Pons (tissue), 1 donor: ENCODE measurements at regions not wholly inside any gene's neighbourhood (a gene's known extent, or its start where the extent isn't known, plus 50 kb on each side); places are given as distances from the start of the nearest gene placed in this dataset.

ENCODE experiments used
- DNase-seq: peaks from one replicate; pipeline ENCODE4 v3.0.0-alpha.2; 2016; ENCODE audit warnings: low spot score

DNA sequence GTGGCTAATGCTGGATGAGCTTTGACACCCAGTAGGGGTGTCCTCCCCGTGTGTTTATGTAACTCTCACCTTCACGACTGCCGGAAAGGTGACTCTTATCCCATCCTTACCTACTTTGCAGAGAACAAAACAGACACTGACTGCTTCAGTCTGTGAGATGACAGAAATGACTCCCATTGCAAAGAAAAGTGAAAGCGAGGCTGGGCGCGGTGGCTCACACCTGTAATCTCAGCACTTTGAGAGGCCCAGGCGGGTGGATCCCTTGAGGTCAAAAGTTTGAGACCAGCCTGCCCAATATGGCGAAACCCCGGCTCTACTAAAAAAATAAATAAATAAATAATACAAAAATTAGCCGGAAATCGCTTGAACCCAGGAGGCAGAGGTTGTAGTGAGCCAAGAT, 106.4 kb upstream of the ANO1 start:
- no peak for DNase-seq

DNA sequence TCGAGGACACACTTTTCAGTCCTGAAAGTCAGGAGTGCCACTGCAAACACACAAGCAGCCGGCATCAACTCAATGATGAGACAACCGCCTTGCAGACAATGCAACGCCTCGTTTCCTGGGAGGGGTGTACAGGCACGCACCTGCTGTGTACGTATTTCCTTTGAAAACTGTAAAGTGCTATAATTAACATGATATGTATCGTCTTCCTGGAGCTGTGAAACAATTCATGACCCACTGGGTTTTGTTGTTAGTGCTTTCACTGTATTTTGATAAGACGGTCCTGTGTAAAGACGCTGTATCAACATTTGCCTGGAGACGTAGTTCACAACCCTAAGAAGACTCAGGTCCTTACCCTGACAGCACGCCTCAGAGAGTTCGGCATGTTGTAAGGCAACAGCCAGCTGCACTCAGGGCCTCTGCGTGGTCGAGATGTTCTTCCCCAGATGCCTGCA, 105.7 kb upstream of the ANO1 start:
- DNase-seq, result no peak

DNA sequence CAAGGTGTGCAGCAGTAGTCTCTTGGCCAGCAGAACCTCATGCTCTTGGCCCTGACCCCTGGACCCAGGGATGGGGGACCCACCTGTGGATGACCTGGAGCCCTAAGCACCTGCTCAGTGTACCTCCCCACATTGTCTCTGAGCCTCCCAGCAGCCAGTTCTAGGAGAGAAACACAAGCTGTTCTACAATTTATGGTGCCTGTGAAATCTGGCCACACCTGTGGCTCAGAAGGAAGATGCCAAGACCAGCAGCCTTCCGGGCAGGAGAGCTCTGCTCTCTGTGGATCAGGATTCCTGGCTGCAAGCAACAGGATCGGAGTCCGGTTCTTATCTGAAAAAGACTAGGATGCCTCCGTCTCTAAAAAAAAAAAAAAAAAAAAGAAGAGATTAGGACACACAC, 103.6 kb upstream of the ANO1 start:
- no peak for DNase-seq

DNA sequence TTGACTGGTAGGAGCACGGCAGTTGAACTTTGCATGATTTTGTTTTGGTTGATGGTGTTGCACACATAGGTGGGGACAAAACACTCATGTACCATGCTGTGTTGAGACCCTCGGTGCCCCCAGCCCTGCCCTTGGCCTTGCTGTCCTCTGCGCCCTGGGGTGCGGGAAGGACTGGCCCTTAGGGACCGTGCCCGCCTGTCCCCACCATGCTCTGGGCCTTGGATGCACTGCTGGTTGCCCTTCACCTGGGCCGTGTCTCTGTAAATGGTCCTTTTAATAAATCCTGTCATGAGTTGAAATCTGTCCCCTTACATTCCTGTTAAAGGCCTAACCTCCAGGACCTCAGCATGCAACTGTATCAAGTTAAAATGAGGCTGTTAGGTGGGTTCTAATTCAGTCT, 102.3 kb upstream of the ANO1 start:
- no peak for DNase-seq

GRCh38 chr11:69976794-69977193, 101.3 kb upstream of the ANO1 start:
- DNase-seq, result no peak

DNA sequence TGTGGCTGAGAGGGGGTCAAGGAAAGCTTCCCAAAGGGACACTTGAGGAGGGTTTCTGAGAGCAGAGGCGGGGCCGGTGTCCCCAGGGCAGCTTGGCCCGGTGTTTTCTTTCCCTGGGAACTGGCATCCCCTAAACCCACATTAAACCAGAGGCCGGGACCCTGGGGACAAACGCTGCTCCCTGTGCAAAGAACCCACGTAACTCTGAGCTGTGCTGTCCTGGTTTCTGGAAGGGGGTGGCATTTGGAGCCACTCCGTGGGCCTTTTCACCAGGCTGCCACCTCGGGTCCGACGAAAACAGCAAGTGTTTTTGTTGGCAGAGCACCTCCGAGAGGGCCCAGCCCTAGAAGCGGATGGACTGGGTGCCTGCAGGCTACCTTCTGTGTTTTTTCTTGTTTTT, 100.2 kb upstream of the ANO1 start:
- no peak for DNase-seq

- DNase-seq, result no peak
These were observed 99.1 kb upstream of the ANO1 start for GRCh38 chr11:69978841-69979614.

DNA sequence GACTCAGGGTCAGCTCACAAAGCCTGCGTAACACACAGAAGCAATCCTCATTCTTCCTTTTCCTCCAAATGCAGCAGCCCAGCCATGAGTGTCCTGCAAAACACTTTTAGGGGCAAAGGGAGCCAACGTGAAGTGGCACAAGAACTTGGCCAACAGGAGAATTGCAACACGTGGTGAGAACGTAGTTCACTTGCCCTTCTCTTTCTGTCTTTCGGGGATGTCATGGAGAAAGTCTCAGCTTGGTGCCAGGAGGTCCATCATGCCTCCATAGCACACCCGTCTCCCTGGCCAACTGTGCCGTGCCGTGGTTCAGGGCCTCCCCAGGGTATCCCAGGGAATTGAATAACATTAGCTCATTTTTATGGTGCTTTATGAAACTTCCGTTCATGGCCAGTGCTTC, 98.5 kb upstream of the ANO1 start:
- no peak for DNase-seq

- no peak for DNase-seq
These were observed 96.9 kb upstream of the ANO1 start for GRCh38 chr11:69981119-69981784.

GRCh38 chr11:69982690-69983570, 95.2 kb upstream of the ANO1 start:
- DNase-seq, result no peak

DNA sequence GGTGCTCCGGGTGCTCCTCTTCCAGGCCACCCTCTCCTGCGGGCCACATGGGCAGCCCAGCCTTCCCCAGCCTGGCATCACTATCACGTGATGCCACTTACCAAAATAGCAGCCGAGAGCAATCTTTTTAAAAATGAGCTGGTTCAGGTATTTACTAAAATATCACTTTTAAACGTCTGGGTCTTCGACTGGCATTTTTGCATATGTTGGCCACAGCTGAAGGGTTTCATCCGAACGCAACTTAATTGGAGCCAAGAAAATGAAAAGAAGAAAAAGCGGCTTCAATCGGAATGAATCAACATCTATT, 94.6 kb upstream of the ANO1 start:
- DNase-seq, result no peak

DNA sequence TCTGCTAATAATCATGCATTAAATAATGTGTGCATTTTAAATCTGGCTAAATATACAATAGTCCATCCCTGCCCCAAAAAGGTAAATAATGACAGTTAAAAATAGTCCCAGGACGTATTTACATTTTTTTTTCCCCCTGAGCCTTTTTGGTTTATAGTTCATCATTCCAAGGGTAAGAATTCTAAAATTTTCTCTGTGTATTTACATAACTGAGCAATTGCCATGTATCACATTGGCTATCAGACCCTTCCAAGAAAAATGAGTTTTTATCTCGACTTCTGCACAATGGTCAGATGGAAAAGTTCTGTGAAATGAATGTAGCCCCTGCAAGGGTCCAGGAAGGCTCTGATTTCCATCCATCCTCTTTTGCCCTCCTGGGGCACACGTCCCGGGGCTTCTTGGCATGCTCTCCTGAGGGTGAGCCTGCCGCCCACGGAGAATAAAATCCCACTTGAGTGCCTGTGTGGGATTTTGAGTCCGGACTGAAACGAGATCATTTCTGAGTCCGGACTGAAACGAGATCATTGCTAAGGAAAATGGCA, 94.1 kb upstream of the ANO1 start:
- DNase-seq, result no peak

- no peak for DNase-seq
These were observed 93.5 kb upstream of the ANO1 start for GRCh38 chr11:69984457-69985261.

DNA sequence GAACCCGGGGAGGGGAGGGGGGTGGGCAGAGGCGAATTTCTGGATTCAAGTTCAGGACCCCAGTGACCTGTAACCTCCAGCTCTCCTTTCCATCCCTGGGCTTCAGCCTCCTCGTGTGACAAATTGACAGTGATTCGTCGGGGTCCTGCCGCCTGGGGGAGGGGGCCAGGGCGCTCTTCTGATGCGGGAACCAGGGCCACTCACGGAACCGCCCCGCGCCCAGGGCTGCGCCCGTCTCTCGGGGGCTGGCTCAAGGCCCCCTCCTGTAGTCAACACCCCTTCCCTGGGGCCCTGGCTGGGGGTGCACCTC, 92.8 kb upstream of the ANO1 start:
- DNase-seq, result no peak

GRCh38 chr11:69985641-69986439, 92.3 kb upstream of the ANO1 start:
- no peak for DNase-seq

GRCh38 chr11:69986440-69986787, 91.7 kb upstream of the ANO1 start:
- no peak for DNase-seq

DNA sequence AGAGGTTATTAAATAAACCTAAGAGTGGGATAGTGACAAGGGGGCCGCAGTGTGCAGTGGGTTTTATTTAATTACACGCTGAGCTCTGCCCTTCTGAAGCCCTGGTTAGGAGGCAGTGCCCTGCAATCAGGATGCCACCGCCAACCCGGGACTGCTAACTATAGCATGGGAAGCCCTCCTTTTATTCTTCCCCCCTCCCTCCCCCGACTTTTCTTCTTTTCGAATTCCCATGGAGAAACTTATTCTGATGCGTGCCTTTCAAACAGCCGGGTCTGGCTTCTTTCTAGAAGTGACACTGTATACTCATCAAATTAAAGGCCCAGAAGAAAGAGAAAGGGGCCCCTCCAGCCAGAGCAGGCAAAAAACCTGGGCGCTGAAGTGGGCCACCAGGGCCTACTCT, 91.3 kb upstream of the ANO1 start:
- DNase-seq, result no peak

- DNase-seq, result no peak
These were observed 86.1 kb upstream of the ANO1 start for GRCh38 chr11:69992026-69992425.

DNA sequence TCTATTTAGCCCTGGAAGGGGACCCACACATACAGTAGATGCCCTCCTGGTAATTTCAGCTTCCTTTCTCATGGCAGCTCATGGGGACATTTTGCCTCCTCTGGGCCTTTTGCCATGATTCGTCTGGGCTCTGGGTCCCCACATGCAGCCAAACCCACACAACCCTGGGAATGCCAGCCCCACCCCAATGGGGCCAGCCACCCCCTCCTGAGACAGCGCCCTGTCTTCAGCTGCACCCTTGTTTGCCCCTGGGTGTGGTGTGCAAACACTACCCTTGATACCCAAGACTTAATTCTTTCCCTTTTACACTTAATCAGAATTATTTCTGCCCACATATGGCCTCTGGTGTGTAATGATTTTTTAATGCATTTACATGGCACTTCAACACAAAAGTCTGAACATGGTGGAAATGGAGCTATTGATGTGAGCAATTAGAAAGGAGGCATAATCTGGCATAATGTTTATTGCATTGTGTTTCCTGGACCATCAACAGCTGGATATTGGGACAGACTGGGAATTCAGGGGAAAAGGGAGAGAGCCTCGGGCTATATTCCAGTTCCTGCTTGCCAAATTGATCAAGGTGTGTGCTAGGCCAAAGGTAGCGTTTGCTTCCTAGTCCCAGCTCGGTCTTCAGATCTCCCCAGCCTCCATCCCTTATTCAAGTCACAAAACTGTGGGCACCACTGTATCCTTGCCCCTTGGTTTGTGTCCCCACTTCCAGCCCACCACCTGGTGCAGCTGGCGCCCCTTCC, 85.0 kb upstream of the ANO1 start:
- no peak for DNase-seq

DNA sequence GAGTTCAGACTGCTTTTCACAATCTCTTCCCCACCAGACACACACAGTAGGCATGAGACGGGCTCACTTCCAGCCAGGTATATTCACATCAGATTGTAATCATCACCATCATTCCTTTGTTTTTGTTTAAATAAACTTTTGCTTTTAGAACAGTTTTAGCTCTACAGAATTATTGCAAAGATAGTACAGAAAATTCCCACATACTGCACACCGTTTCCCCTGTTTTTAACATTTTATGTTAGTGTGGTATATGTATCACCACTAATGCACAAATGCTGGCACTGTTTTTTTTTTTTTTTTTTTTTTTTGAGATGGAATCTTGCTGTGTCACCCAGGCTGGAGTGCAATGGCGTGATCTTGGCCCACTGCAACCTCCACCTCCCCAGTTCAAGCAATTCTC, 83.3 kb upstream of the ANO1 start:
- no peak for DNase-seq

- DNase-seq, result no peak
These were observed 82.4 kb upstream of the ANO1 start for GRCh38 chr11:69995697-69996096.
